ENCODE measurements at regions not wholly inside any gene's neighbourhood (a gene's known extent, or its start where the extent isn't known, plus 50 kb on each side); places are given as distances from the start of the nearest gene placed in this dataset.

- no peak for TF ChIP-seq REST (IDR thresholded peaks at IDR 0.05; ENCODE audit: borderline replicate concordance)
- no peak for TF ChIP-seq EZH2 (IDR thresholded peaks at IDR 0.05; ENCODE audit: borderline replicate concordance, insufficient read depth, low read length, poor library complexity, severe bottlenecking)
- no peak for TF ChIP-seq CTCF (IDR thresholded peaks at IDR 0.05; ENCODE audit: poor library complexity, severe bottlenecking)
- TF ChIP-seq POLR2AphosphoS5 (IDR thresholded peaks at IDR 0.05) = no peak
- TF ChIP-seq RAD21 (conservative IDR thresholded peaks at IDR 0.05) = no peak
- no peak for TF ChIP-seq TAF1 (IDR thresholded peaks at IDR 0.05; ENCODE audit: low read depth)
Measured at GRCh38 chr12:22744197-22744596, 119.2 kb downstream of the ETNK1 start.

Data from neural cell (in vitro differentiated cells).